Caki2 (cell line): ENCODE measurements at regions not wholly inside any gene's neighbourhood (a gene's known extent, or its start where the extent isn't known, plus 50 kb on each side); places are given as distances from the start of the nearest gene placed in this dataset.

Experiments
- DNase-seq: peaks from one replicate; pipeline ENCODE4 v3.0.0-alpha.2; 2015; ENCODE audit warnings: low read depth
- in situ Hi-C: cut with HindIII; loops from 2 replicates; pipeline ENCODE4 v1.10.0; 2016; ENCODE audit warnings: low sequenced_read_pairs, low pct_unique_long_range_greater_than_20kb, mixed read lengths

DNA sequence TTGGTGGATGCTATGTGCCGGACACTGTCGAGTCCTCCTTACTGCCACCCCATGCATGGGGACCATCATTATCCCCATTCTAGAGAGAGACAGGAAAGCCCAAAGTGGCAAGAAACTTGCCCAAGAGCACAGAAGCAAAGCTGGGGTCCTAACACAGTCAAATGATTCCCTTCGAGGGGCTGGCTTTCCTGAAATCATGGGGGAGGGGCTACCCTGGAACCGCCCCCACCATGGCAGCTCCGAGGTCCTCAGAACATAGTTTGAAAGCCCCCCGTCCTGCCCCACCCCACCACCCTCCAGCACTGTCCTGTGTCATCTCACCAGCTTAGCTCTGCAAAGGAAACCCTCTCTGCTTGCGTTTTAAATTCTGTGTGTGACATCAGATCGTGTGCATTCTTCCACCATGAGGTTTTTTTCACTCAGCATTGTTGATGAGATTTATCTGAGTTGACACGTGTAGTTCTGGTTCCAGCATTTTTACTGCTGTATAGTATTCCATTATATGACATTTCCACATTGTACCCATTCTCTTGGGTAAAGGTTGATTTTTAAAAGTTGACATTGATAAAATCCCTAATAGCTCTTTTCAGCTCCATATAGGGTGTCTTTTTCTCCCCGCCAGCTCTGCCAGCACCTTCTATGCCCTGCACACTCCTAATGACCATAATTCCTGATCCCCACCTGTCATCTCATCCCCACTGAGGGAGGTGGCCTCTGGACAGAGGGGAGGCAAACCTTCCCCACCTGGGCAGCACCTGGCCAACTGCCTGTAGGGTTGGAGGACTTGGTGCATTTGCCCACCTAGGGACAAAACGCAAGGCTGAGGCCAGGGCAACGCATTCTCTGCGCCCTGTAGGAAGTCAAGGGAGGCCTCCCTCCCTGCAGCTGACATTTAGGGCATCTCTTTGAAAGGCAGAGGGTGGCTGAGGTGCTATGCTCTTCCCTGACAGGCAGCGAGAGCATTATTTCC is 100.2 kb upstream of the GPR26 start:
- no peak for DNase-seq
- in situ Hi-C loops: no loop called here

DNA sequence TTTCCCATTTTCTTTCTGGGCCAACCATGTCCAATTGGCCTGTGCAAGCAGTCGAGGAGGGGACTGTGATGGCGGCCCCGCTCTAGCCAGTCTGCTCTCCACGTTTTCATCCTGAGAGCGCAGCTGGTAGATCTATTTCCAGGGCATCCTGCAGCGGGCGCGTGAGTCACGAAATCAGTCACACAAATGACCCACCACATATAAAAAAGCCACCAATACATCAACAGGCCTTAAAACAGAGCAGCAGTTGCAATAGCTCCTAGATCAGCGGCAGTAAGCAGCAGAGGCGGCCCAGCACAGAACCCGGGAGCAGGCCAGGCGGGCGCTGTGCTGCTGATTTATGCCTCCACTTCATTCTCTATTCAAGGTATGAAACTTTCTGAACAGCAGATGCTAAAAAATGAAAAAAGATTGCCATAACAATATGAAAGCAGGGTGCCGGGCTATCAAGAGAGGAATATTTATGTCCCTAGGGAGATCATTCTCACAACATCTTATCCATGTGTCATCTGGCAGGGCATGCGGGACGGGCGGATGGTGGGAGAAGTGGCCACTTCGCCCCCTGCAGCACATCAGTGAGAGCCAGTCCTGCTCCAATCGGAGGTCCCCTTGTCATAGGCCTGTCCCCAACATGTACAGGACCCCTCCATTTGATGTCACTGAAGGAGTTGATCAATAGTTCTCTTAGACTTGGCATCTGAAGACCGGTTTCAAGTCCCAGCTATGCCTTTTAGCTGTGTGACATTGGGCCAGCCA is 98.0 kb upstream of the GPR26 start:
- DNase-seq: no peak
- in situ Hi-C loops: no loop called here

DNA sequence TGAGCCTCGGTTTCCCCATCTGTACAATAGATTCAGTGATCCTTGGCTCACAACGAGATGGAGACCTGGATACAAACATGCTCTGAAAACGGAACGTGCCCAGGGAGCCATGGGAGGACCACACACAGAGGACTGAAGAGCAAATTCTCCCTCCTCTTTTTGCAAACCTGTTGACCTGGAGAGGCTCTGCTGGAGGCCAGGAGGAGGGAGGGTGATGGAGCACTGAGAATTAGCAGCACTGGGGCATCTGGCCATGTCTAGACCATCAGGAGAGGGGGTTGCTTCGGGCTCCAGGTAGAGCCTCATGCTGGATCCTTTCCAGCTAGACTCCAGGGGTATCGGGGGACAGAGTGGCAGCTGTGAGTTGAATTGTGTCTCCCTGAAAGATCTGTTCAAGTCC is 97.4 kb upstream of the GPR26 start:
- in situ Hi-C loops: no loop called here
- DNase-seq: no peak

DNA sequence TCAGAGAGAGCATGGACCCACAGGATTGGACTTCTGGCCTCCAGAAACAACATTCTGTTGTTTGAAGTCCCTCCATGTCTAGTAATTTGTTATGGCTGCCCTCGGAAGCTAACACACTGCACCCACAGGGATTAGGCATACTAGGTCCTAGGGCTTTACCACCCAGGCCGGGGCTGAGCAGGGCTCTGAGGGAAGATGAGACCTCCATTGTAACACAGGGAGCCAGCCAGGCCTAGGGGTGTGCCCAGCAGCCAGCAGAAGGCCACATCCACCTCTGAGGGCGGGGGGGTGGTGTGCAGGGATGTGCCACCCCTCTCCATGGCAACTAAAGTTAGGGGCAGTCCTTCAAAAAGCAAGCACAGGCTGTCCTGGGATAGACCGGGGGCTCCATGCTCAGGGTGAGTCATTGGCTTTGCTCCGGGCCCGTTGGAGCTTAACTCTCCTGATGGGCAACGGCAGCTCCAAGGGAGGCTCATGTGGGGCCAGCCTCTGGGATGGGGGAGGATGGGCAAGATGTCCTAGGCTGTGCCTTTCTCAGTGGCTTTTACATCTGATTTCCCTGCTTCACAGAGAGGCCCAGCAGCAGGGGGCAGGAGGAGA is 96.6 kb upstream of the GPR26 start:
- in situ Hi-C loops: no loop called here
- no peak for DNase-seq

DNA sequence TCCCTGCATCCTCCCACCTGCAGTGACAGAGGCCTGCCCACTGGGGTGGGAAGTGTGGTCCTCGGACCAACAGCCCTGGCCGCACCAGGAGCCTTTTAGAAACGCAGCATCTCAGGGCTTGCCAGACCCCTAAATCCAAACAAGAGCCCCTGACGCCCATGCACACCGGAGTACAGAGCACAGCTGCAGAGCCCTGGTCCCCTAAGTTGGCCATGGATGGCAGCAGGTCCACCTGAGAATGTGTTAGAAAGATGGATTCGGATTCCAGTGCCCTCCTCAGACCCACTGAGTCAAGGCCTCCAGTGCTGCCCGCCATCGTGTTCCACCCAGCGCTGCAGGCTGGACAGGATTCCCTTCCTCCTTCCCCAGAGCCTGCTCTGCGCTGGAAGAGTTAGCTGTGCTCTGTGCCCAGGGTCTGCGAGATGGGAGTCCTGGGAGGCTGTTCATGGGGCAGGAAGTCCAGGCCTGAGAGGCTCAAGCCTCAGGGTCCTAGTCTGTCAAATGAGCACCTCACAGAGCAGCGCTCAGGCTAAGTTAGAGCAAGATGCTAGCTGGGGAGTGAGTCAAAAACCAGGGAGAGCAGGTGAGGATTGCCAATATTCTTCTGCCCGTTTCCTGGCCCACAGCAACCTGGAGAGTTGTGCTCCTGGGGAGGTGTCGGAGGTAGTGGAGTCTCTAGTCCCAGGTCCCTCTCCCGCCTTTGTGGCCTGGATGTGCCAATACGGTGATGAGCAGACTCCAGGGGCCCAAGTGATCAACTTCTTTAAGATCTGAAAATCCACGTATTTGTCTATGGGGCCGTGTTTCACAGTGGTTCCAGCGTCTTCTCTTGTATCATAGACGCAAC is 95.9 kb upstream of the GPR26 start:
- DNase-seq: no peak
- in situ Hi-C loops: no loop called here

DNA sequence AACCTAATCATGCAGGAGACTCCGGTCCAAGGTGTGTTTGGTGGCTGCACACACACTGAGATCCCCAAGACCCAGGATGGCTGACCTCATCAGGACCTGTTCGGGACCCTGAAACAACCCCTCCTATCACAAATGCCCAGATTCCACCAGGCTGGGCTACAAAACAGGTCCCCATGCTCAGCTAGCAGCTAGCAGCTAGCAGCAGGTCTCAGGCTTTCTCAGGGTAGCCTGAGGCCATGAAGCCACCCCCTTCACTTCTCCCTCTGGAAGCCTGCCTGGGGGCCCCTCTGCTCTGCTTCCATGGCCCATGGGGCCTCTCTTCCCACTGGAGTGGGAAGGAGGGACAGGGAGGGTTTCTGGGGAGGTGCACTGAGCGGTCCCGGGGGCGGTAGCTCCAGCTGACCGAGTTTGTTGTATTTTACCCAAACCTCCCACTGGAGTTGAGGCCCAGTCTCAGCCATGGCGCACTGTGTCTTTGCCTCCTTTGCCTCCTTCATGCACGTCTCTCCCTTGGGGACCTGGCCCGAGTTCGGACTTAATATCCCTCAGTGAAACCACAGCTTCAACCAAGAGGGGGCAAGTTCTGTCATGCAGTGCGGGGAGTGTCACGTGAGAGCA is 95.1 kb upstream of the GPR26 start:
- no peak for DNase-seq
- in situ Hi-C loops: no loop called here

DNA sequence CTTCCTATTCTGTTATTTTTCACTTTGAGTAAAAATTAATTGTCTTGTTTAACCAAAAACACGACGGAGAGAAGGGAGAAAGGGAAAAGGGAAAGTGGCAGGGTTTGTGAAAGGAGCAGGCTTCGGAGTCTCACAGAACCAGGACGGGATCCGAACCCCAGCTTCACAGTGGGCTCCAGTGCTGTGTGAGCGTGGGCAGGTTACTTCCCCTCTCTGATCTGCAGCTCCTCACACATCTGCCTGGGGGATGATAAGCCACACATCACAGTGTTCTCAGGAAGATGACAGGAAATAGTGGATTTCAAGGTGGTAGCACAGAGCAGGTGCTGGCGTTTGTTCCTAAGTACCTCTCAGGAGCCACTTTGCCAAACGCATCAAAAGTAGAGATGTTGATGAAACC is 94.2 kb upstream of the GPR26 start:
- in situ Hi-C loops: no loop called here
- no peak for DNase-seq

DNA sequence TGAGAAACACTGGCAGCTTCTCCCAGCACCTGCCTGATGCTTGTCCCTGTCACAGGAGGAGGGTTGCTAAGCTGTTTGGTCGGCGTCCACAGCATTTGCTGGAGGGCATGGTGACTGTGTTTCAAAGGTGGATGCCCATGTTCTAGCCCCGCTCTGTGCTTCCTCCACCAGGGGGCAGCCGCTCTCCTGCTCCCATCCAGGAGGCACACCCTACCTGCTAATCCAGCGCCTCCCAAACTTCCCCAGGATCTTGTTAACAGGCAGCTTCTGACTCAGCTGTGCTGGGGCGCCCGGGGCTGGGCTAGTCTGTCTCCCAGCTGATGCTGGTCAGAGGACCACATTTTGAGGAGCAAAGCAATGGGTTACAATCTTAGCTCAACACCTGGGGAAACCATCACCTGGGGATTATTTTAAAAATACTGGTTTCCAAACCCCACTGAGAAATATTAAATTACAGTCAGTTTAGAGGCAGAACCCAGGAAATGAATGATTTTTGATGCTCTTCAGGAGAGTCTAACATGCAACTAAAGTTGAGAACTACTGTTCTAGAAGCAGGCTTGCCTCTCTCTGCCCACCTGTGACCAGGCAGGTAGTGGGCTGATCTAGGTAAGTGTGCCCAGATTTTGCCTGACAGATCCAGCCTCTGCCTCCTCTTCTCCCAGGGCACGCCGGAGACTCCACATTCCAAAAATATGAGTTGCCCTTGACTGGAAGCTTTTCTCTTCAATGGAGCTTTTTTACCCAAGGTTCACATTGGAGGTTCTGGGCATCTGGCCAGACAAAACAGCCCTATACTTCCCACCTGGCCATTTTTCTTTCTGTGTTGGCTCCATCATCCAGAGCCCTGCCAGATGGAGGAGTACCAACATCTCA is 92.7 kb upstream of the GPR26 start:
- DNase-seq: peak; percentile 10
- in situ Hi-C loops: no loop called here

DNA sequence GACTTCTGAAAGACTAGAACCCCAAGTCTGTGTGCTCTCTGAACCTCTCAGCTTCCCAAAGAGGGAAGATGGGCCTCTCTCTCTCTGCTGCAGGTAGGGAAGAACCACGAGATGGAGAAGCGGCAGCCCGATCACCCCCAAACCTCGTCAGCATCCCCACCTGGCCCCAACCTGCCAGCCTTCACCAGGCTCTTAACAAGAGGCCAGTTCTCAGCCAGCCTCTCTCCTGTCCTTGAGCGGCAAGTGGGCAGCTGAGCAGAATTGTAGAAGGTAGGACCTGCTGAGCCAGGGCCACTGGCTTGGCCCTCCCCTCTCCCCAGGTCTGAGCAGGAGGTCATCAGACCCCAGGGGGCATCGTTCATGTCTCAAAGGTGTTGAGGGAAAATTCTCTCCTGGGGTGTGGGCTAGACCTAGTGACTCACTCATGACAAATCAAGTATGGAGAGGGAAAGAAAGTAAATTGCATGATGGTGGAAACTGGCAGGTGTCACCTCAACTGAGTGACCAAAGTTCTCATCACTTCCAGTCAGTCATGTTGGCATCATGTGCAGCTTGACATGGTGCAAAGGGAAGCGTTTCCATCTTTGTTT is 92.0 kb upstream of the GPR26 start:
- DNase-seq: no peak
- in situ Hi-C loops: no loop called here

DNA sequence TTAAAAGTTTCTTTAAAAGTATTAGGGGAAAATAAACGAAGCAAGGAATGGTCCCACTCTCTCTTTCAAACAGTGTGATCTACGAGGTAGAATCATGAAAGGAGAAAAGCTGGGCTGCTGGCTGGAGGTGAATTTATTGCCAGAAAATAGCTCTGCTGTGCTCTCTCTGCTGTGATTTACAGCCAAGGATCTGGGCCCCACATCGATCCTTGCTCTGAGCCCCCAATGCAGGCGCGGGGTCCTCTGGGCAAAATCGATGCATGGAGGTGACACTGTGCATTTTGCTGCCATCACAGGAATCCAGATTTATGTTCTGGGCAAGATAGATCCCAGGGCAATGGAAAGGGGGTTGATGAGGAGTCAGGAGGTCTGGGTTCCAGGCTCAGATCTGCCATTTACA is 91.0 kb upstream of the GPR26 start:
- DNase-seq: no peak

DNA sequence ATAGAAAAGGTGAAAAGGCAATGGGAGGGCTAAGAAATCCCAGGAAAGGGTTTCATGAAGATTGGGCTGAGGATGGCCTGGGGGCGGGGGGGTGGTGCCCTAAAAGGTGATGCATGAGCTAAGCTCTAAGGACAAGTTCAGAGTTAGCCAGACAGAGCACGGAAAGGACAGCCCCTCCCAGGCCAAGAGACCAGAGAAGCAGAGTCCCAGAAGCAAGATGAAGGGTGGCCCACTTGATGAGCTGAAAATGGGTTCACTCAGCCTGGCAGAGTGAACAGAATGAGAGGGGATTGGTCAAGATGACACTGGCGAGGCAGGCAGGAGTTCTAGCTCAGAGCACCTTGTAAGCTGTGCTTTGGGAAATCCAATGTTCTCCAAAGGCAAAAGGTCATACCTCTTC is 89.4 kb upstream of the GPR26 start:
- DNase-seq: no peak
- in situ Hi-C loops: no loop called here

More for the DNA sequence above, 91.0 kb upstream of the GPR26 start:
- in situ Hi-C loops: no loop called here

DNA sequence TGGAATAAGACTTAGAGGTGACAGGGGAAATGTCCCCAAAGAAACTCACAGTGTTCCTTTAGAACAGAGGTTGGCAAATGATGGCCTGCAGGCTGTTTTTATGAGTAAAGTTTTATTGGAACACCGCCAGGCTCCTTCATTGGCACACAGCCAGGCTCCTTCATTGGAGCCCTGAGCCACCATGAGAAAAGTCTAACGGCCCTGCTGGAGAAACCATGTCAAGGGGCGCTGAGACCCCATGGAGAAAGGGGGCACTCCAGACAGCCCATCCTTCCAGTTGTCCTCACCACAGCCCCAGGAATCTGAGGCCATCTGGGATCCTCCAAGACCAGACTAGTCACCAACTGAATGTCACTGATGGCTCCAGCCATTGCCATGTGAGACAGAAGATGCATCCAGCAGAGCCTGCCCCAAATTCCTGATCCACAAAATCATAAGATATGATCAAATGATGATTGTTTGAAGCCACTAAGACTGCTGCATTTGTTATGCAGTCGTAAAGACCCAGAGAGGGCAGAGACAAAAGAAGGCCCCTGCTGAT is 88.2 kb upstream of the GPR26 start:
- DNase-seq: no peak
- in situ Hi-C loops: no loop called here

DNA sequence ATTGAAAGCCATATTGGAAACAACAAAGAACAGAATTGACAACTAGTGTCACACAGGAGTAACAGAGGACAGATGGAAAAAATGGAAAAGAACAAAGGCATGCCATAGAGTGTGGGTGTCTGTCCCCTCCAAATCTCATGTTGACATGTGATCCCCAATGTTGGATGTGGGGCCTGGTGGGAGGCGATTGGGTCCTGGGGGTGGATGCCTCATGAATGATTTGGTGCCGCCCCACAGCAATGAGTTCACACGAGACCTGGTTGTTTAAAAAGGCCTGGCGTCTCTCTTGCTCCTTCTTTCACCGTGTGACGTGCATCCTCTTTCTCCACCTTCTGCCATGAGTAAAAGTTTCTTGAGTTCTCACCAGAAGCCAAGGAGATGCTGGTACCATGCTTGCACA is 87.4 kb upstream of the GPR26 start:
- in situ Hi-C loops: no loop called here

DNA sequence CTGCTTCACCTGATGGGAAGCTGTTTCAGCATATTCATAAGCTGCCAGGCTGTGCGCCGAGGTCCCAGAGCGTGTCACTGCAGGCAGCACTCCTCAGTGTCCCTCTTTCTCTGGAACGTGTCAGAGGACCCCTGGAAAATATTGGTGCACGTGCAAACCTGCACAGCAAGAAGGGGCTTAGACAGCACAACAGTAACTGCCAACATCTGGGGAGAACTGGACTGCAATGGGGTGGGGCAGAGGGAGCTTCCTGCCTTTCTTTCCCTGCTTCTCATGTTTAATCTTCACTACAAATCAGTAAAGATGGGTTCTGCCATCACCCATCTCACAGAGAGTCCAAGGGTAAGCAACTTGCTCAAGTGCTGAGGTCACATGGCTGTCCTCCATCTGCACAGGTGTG is 86.5 kb upstream of the GPR26 start:
- in situ Hi-C loops: no loop called here

More for the DNA sequence above, 87.4 kb upstream of the GPR26 start:
- no peak for DNase-seq

DNA sequence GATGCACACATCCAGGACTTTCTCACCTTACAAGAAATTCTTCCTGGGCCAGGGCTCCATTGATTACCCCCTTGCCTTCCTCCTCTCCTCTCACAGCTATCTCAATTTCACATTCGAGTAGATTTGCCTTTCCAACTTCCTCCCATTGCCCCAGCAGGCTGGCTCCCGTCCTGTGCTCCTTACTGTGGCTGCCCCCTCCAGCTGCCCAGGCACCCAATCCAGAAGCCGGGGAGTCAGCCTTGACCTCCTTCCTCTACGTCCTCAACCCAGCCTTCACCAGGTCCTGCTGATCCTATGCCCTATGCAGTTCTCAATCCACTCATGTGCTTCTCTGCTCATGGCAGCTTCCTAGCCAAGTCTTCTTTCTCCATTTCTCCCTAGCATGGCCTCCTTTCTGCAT is 85.7 kb upstream of the GPR26 start:
- in situ Hi-C loops: no loop called here
- no peak for DNase-seq

More for the DNA sequence above, 86.5 kb upstream of the GPR26 start:
- DNase-seq: no peak

DNA sequence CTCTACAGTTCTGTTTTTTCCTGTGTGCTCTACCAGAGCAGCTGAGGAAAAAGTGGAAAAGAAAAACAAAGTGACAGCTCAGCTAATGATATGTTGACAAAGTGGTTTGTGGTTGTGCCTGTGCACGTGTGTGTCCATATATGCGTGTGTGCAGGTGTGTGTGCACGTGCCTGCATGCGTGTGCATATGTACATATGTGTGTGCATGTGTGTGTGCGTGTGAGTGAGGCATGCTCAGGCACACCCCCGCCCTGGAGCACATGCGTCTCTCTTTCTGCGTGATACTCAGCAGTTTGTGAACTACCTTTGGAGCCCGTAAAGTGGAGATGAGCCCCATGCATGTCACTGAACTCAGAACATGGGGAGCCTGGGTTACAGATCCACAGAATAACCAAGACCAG is 84.5 kb upstream of the GPR26 start:
- no peak for DNase-seq
- in situ Hi-C loops: no loop called here
